GM23338 (cell line): ENCODE measurements at regions not wholly inside any gene's neighbourhood (a gene's known extent, or its start where the extent isn't known, plus 50 kb on each side); places are given as distances from the start of the nearest gene placed in this dataset.

Experiments used
- ATAC-seq: fragments of 200-7000 bp; cut with Tn5 transposase; 3 replicates; pipeline ENCODE4 v1.9.1; 2020
- DNase-seq: peaks from one replicate; pipeline ENCODE4 v3.0.0-alpha.2; 2015; ENCODE audit warnings: low spot score
- H2AFZ ChIP-seq: fragments of 200-600 bp; sonication (generic); 2 replicates; pipeline ENCODE4 v1.8.0; 2016; ENCODE audit warnings: antibody characterized with exemption, mild to moderate bottlenecking, moderate library complexity
- H3F3A ChIP-seq: fragments of 200-600 bp; sonication (generic); replicated peaks from 2 replicates; pipeline ENCODE4 v1.8.0; 2017; ENCODE audit warnings: antibody characterized with exemption, mixed run types, low read depth
- H3K27ac ChIP-seq: fragments of 200-600 bp; sonication (generic); 2 replicates; pipeline ENCODE4 v1.6.1; 2016; ENCODE audit warnings: low read depth
- H3K27me3 ChIP-seq: fragments of 200-600 bp; sonication (generic); 2 replicates; pipeline ENCODE4 v1.8.0; 2016; ENCODE audit warnings: mild to moderate bottlenecking, mixed run types, moderate library complexity; ENCODE audit not compliant: insufficient read depth
- H3K36me3 ChIP-seq: fragments of 200-600 bp; sonication (generic); 2 replicates; pipeline ENCODE4 v1.8.0; 2016; ENCODE audit warnings: mild to moderate bottlenecking; ENCODE audit not compliant: insufficient read depth
- H3K4me1 ChIP-seq: fragments of 200-600 bp; sonication (generic); 2 replicates; pipeline ENCODE4 v1.8.0; 2016; ENCODE audit warnings: mild to moderate bottlenecking, moderate library complexity; ENCODE audit not compliant: insufficient read depth
- H3K4me2 ChIP-seq: fragments of 200-600 bp; sonication (generic); 2 replicates; pipeline ENCODE4 v1.7.1; 2017; ENCODE audit warnings: mixed run types
- H3K4me3 ChIP-seq: fragments of 200-600 bp; sonication (generic); 2 replicates; pipeline ENCODE4 v1.6.1; 2016; ENCODE audit warnings: mixed run types
- H3K79me2 ChIP-seq: fragments of 200-600 bp; sonication (generic); replicated peaks from 2 replicates; pipeline ENCODE4 v1.8.0; 2017; ENCODE audit warnings: mild to moderate bottlenecking; ENCODE audit not compliant: insufficient read depth
- H3K9me2 ChIP-seq: fragments of 200-600 bp; sonication (generic); 2 replicates; pipeline ENCODE4 v1.8.0; 2017; ENCODE audit not compliant: insufficient read depth
- H4K20me1 ChIP-seq: fragments of 200-600 bp; sonication (generic); replicated peaks from 2 replicates; pipeline ENCODE4 v1.8.0; 2017; ENCODE audit warnings: mild to moderate bottlenecking; ENCODE audit not compliant: insufficient read depth
- H3K27ac Mint-ChIP-seq: 2 replicates; pipeline ENCODE4 v1.8.0; 2020; ENCODE audit warnings: inconsistent platforms, mild to moderate bottlenecking, moderate library complexity, mixed read lengths
- H3K27me3 Mint-ChIP-seq: 3 replicates; pipeline ENCODE4 v1.8.0; 2022; ENCODE audit warnings: low read depth, mild to moderate bottlenecking, moderate library complexity, mixed read lengths, inconsistent platforms; ENCODE audit not compliant: insufficient read depth, poor library complexity
- H3K36me3 Mint-ChIP-seq: 3 replicates; pipeline ENCODE4 v1.8.0; 2021; ENCODE audit warnings: low read depth, mild to moderate bottlenecking, inconsistent platforms, moderate library complexity, mixed read lengths
- H3K4me1 Mint-ChIP-seq: 3 replicates; pipeline ENCODE4 v1.8.0; 2020; ENCODE audit warnings: mild to moderate bottlenecking, inconsistent platforms, mixed read lengths
- H3K4me3 Mint-ChIP-seq: 3 replicates; pipeline ENCODE4 v1.8.0; 2021; ENCODE audit warnings: moderate library complexity, mild to moderate bottlenecking, inconsistent platforms, mixed read lengths
- H3K9me3 Mint-ChIP-seq: 3 replicates; pipeline ENCODE4 v1.8.0; 2020; ENCODE audit warnings: moderate library complexity, mild to moderate bottlenecking, inconsistent platforms, mixed read lengths
- CREB1 ChIP-seq: fragments of 250-450 bp; sonication (Bioruptor Pico); IDR thresholded peaks from 2 replicates; pipeline ENCODE4 v1.5.0; 2020; ENCODE audit warnings: low read depth, mild to moderate bottlenecking, moderate library complexity
- CTCF ChIP-seq, 2 experiments: fragments of 200-600 bp in 1 of 2; sonication (generic) in 1 of 2; conservative IDR thresholded peaks; 2 replicates each; pipeline versions ENCODE4 v1.5.1 to v1.6.1; 2016 to 2017; ENCODE audit warnings: antibody characterized with exemption in 2 of 2, low read depth in 2 of 2, mild to moderate bottlenecking in 2 of 2, moderate library complexity in 1 of 2
- ETS1 ChIP-seq: IDR thresholded peaks from 2 replicates; pipeline ENCODE4 v1.6.1; 2016; ENCODE audit warnings: antibody characterized with exemption
- EZH2 ChIP-seq: fragments of 200-600 bp; sonication (generic); IDR thresholded peaks from one replicate; pipeline ENCODE4 v1.8.0; 2017; ENCODE audit warnings: antibody characterized with exemption, mild to moderate bottlenecking, low read depth; ENCODE audit not compliant: unreplicated experiment
- EZH2phosphoT487 ChIP-seq: fragments of 200-600 bp; sonication (generic); IDR thresholded peaks from one replicate; pipeline ENCODE4 v1.8.1; 2018; ENCODE audit warnings: antibody characterized with exemption; ENCODE audit not compliant: unreplicated experiment
- JUNB ChIP-seq: IDR thresholded peaks from one replicate; pipeline ENCODE4 v1.6.1; 2016; ENCODE audit warnings: antibody characterized with exemption; ENCODE audit not compliant: unreplicated experiment
- NANOG ChIP-seq: IDR thresholded peaks from 2 replicates; pipeline ENCODE4 v1.6.1; 2016; ENCODE audit warnings: antibody characterized with exemption, borderline replicate concordance
- POLR2AphosphoS5 ChIP-seq: IDR thresholded peaks from 2 replicates; pipeline ENCODE4 v1.6.1; 2016; ENCODE audit warnings: antibody characterized with exemption, low read depth
- REST ChIP-seq: IDR thresholded peaks from one replicate; pipeline ENCODE4 v1.6.1; 2018; ENCODE audit warnings: antibody characterized with exemption; ENCODE audit not compliant: unreplicated experiment
- STAT1 ChIP-seq: IDR thresholded peaks from one replicate; pipeline ENCODE4 v1.6.1; 2016; ENCODE audit warnings: antibody characterized with exemption; ENCODE audit not compliant: unreplicated experiment
- ZNF114 ChIP-seq: fragments of 250-450 bp; sonication (Bioruptor Pico); IDR thresholded peaks from 2 replicates; pipeline ENCODE4 v1.5.0; 2020; ENCODE audit warnings: mild to moderate bottlenecking, moderate library complexity
- ZNF331 ChIP-seq: fragments of 250-450 bp; sonication (Bioruptor Pico); IDR thresholded peaks from 2 replicates; pipeline ENCODE4 v1.5.0; 2020; ENCODE audit warnings: low read depth, mild to moderate bottlenecking, moderate library complexity
- ZNF462 ChIP-seq: fragments of 250-450 bp; sonication (Bioruptor Pico); IDR thresholded peaks from 2 replicates; pipeline ENCODE4 v1.5.0; 2020; ENCODE audit warnings: mild to moderate bottlenecking, moderate library complexity

GRCh38 chr9:79021084-79021483, 550.7 kb upstream of the TLE4 start:
- DNase-seq (no peak), ATAC-seq (no peak)
- Histone ChIP-seq H3K27me3 (no peaks in the 10 kb centered on the region), H3K4me1 (peaks cover 3% of the 10 kb centered on the region), H4K20me1 (no peaks in the 10 kb centered on the region), H3K4me2 (no peak overlapping the region), H3K4me3 (no peak overlapping the region), H3K9me2 (0 out of 2 replicates have a peak, but pooled peaks cover 16% of the 10 kb centered on the region), H2AFZ (no peak overlapping the region), H3F3A (no peaks in the 10 kb centered on the region), H3K79me2 (no peaks in the 10 kb centered on the region), H3K27ac (no peak overlapping the region), H3K36me3 (no peaks in the 10 kb centered on the region)
- no peak overlapping the region for H3K27ac Mint-ChIP-seq
- H3K4me1 Mint-ChIP-seq = peaks cover 3% of the 10 kb centered on the region; the same call in 2 of the 3 replicates
- TF ChIP-seq ZNF114 (CRISPR knock-in tag) (no peak), EZH2 (no peak), ZNF331 (CRISPR knock-in tag) (no peak), STAT1 (no peak), ETS1 (no peak), REST (no peak), CTCF (conservative IDR thresholded peaks at IDR 0.05; ENCODE audit: low read depth in 2 of 2) (no peak), NANOG (no peak), EZH2phosphoT487 (no peak), JUNB (no peak), ZNF462 (CRISPR knock-in tag) (no peak), POLR2AphosphoS5 (no peak), CREB1 (no peak)
- H3K27me3 Mint-ChIP-seq = no peaks in the 10 kb centered on the region
- no peaks in the 10 kb centered on the region for H3K9me3 Mint-ChIP-seq
- H3K4me3 Mint-ChIP-seq = no peak overlapping the region
- no peaks in the 10 kb centered on the region for H3K36me3 Mint-ChIP-seq
